ENCODE measurements at regions not wholly inside any gene's neighbourhood (a gene's known extent, or its start where the extent isn't known, plus 50 kb on each side); places are given as distances from the start of the nearest gene placed in this dataset.
"Not testable (repeated sequence)": the region's sequence is repeated elsewhere in the genome, so short reads cannot be mapped to it uniquely, and the experiment has no call there.

DNA sequence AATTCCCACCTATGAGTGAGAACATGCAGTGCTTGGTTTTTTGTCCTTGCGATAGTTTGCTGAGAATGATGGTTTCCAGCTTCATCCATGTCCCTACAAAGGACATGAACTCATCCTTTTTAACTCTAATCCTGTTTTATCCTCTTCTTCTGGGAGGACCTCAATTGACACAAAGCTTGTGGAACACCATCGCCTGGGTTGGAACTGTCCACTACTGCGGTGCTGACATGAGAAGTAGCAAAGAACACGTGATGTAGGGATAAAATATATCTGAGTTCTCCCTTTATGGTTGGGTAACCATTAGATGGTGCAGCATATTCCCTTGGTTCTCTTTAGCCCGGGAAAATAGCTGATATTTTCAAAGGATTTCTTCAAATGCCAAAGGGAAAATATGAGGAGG, 105.3 kb upstream of the TOPAZ1 start:
- DNase-seq (ENCODE audit: extremely low read depth, insufficient read length): no peak
- Histone ChIP-seq H3K36me3 (ENCODE audit: control insufficient read depth, insufficient read depth, low read length) (no peaks in the 10 kb centered on the region), H3K27me3 (replicated peaks; ENCODE audit: control insufficient read depth, insufficient read depth, low read length) (no peaks in the 10 kb centered on the region; the same call in none of the 2 replicates), H3K4me3 (replicated peaks; ENCODE audit: low read depth, low read length) (no peak overlapping the region)
- TF ChIP-seq CTCF (IDR thresholded peaks at IDR 0.05; ENCODE audit: insufficient read depth, low read length, poor library complexity, severe bottlenecking): no peak

GRCh38 chr3:44146073-44146472, 95.6 kb upstream of the TOPAZ1 start:
- Histone ChIP-seq H3K36me3 (ENCODE audit: control insufficient read depth, insufficient read depth, low read length) (no peaks in the 10 kb centered on the region), H3K4me3 (replicated peaks; ENCODE audit: low read depth, low read length) (no peak overlapping the region), H3K27me3 (replicated peaks; ENCODE audit: control insufficient read depth, insufficient read depth, low read length) (no peaks in the 10 kb centered on the region; the same call in 1 of the 2 replicates)
- no peak for TF ChIP-seq CTCF (IDR thresholded peaks at IDR 0.05; ENCODE audit: insufficient read depth, low read length, poor library complexity, severe bottlenecking)
- DNase-seq (ENCODE audit: extremely low read depth, insufficient read length): no peak

GRCh38 chr3:44159696-44160300, 81.9 kb upstream of the TOPAZ1 start:
- H3K27me3 ChIP-seq (replicated peaks; ENCODE audit: control insufficient read depth, insufficient read depth, low read length): no peaks in the 10 kb centered on the region
- TF ChIP-seq CTCF (IDR thresholded peaks at IDR 0.05; ENCODE audit: insufficient read depth, low read length, poor library complexity, severe bottlenecking): no peak
- no peaks in the 10 kb centered on the region for H3K36me3 ChIP-seq (ENCODE audit: control insufficient read depth, insufficient read depth, low read length)
- no peak overlapping the region for H3K4me3 ChIP-seq (replicated peaks; ENCODE audit: low read depth, low read length)
- no peak for DNase-seq (ENCODE audit: extremely low read depth, insufficient read length)

GRCh38 chr3:44160818-44161217, 80.9 kb upstream of the TOPAZ1 start:
- TF ChIP-seq CTCF (IDR thresholded peaks at IDR 0.05; ENCODE audit: insufficient read depth, low read length, poor library complexity, severe bottlenecking): no peak
- no peaks in the 10 kb centered on the region; the same call in 1 of the 2 replicates for H3K27me3 ChIP-seq (replicated peaks; ENCODE audit: control insufficient read depth, insufficient read depth, low read length)
- no peaks in the 10 kb centered on the region for H3K36me3 ChIP-seq (ENCODE audit: control insufficient read depth, insufficient read depth, low read length)
- H3K4me3 ChIP-seq (replicated peaks; ENCODE audit: low read depth, low read length): no peak overlapping the region
- no peak for DNase-seq (ENCODE audit: extremely low read depth, insufficient read length)

DNA sequence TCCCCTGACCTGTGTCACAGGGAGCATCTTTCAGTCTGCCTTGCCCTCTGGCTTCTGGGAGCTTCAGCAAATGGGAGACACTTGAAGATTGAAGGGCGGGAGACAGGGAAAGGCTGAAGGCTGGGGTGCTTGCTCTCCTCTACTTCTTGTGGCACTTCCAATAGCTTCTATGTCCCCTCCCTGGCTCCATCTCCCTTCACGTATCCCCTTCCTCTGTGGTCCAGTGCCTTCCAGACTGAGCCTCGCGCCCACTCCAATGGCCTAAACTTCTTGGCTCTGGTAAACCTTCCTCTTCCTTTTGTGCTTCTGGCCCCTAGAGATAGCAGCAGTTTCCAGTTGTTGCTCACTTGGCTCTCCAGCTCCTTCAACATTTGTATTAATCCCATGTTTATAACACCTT, 69.8 kb upstream of the TOPAZ1 start:
- no peak for DNase-seq (ENCODE audit: extremely low read depth, insufficient read length)
- H3K36me3 ChIP-seq (ENCODE audit: control insufficient read depth, insufficient read depth, low read length): no peaks in the 10 kb centered on the region
- no peak for TF ChIP-seq CTCF (IDR thresholded peaks at IDR 0.05; ENCODE audit: insufficient read depth, low read length, poor library complexity, severe bottlenecking)
- H3K27me3 ChIP-seq (replicated peaks; ENCODE audit: control insufficient read depth, insufficient read depth, low read length): peaks cover 3% of the 10 kb centered on the region; the same call in 1 of the 2 replicates
- no peak overlapping the region for H3K4me3 ChIP-seq (replicated peaks; ENCODE audit: low read depth, low read length)

- not testable (repeated sequence) for H3K4me3 ChIP-seq (replicated peaks; ENCODE audit: low read depth, low read length); H3K36me3 ChIP-seq (ENCODE audit: control insufficient read depth, insufficient read depth, low read length); H3K27me3 ChIP-seq (replicated peaks; ENCODE audit: control insufficient read depth, insufficient read depth, low read length); DNase-seq (ENCODE audit: extremely low read depth, insufficient read length)
Observed at GRCh38 chr3:44172701-44173100, 69.0 kb upstream of the TOPAZ1 start.
